Stomach (tissue), 8 donors: ENCODE measurements at regions not wholly inside any gene's neighbourhood (a gene's known extent, or its start where the extent isn't known, plus 50 kb on each side); places are given as distances from the start of the nearest gene placed in this dataset.
A peak's percentile ranks its signal among the peaks of the same experiment; 100 is the strongest.

Experiments
- DNase-seq, 2 donors: peaks; one replicate each; pipeline versions ENCODE4 v3.0.0 to v3.0.0-alpha.2; 2013 to 2019
- H3K27ac ChIP-seq, 5 donors: fragments of 200-600 bp in 4 of 5; sonication (generic) in 4 of 5; one replicate each; pipeline ENCODE4 v1.5.1; 2013 to 2019; ENCODE audit warnings: mild to moderate bottlenecking in 1 of 5, moderate library complexity in 1 of 5
- H3K27me3 ChIP-seq, 3 donors: fragments of 200-600 bp; sonication (generic); one replicate each; pipeline ENCODE4 v1.5.1; 2017 to 2019; ENCODE audit warnings: mixed run types in 1 of 3
- H3K36me3 ChIP-seq, 4 donors: fragments of 200-600 bp; sonication (generic); 1 replicate in 3 of 4; 2 replicates in 1 of 4; pipeline ENCODE4 v1.5.1; 2016 to 2019
- H3K4me1 ChIP-seq, 4 donors: fragments of 200-600 bp; sonication (generic); one replicate each; pipeline ENCODE4 v1.5.1; 2016 to 2019
- H3K4me3 ChIP-seq, 4 donors: fragments of 200-600 bp; sonication (generic) in 3 of 4; one replicate each; pipeline ENCODE4 v1.5.1; 2016 to 2019; ENCODE audit warnings: mild to moderate bottlenecking in 1 of 4
- H3K9me3 ChIP-seq, 4 donors: fragments of 200-600 bp; sonication (generic); one replicate each; pipeline ENCODE4 v1.5.1; 2016 to 2019
- EP300 ChIP-seq: sonication (generic); formaldehyde crosslinking; IDR thresholded peaks from one replicate; pipeline ENCODE4 v1.6.1; 2017; ENCODE audit warnings: antibody characterized with exemption
- POLR2A ChIP-seq, 4 donors: fragments of 450-650 bp; IDR thresholded peaks; one replicate each; pipeline ENCODE4 v1.6.1; 2016; ENCODE audit warnings: antibody characterized with exemption in 4 of 4, control low read depth in 2 of 4, mild to moderate bottlenecking in 1 of 4, moderate library complexity in 1 of 4
- POLR2AphosphoS5 ChIP-seq, 3 donors: sonication (generic); formaldehyde crosslinking; IDR thresholded peaks; one replicate each; pipeline ENCODE4 v1.6.1; 2016; ENCODE audit warnings: antibody characterized with exemption in 3 of 3
- WGBS, 5 donors: extraction: QIAGEN DNeasy Blood & Tissue Kit in 3 of 5; methylation state at CpG; one replicate each; pipeline versions ENCODE4 v1.1.5 to v1.1.7; 2013 to 2018; 5-methylcytosine and 5-hydroxymethylcytosine counted together
- intact Hi-C: fragments of 100-400 bp; cut with DNase I; formaldehyde crosslinking; loops from one replicate; pipeline ENCODE4 v1.15.1; 2023; ENCODE audit warnings: low total_unique reads
- TF ChIP-seq, protein P1 (sequence below), 7 experiments: fragments of 450-650 bp in 4 of 7; fragments of 200-600 bp in 3 of 7; sonication (generic) in 3 of 7; IDR thresholded peaks; one replicate each; pipeline ENCODE4 v1.5.1; 2016 to 2019; ENCODE audit warnings: antibody characterized with exemption in 7 of 7, control low read depth in 2 of 7, mild to moderate bottlenecking in 1 of 7
- donor health status: healthy with polysubstance abuse.
- donor health status: Bipolar disorder and iron deficiency.
- donor health status: healthy.

DNA sequence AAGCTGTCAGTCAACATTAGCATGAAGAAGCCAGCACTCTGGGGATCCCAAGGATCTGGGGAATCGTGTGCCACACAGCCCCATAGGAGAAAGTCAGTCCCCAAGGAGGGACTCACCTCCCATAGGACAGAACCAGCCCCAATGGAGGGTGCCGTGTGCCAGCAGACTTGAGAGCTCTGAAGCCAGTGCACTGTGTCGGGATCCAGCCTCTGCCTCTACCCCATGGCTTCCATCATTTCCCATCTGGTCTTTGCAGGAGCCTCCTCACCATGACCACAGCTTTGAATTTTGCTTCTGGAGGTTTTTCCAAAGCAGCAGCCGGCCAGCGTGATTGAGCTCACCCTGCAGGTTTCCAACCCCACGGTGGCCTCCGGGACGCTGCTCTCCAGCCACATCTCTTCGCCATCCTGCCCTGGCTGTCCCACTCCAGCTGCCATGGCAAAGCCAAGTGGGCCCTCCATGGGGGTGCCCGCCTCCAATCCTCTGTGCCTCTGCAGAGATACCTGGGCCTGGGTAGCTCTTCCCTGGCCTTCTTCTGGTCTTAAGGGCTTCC lies 171.8 kb upstream of the SHH start:
- peak in 1 of 2 donors; percentile 15 for DNase-seq
- Histone ChIP-seq H3K36me3 (no peaks in the 10 kb centered on the region), H3K27me3 (peaks cover 0 to 5% (median 0%) of the 10 kb centered on the region in 3 donors), H3K4me1 (no peaks in the 10 kb centered on the region), H3K9me3 (no peaks in the 10 kb centered on the region), H3K4me3 (no peak overlapping the region), H3K27ac (no peak overlapping the region)
- TF ChIP-seq EP300 = no peak
- TF ChIP-seq POLR2A (IDR thresholded peaks at IDR 0.05) = no peak
- TF ChIP-seq, protein P1, sequence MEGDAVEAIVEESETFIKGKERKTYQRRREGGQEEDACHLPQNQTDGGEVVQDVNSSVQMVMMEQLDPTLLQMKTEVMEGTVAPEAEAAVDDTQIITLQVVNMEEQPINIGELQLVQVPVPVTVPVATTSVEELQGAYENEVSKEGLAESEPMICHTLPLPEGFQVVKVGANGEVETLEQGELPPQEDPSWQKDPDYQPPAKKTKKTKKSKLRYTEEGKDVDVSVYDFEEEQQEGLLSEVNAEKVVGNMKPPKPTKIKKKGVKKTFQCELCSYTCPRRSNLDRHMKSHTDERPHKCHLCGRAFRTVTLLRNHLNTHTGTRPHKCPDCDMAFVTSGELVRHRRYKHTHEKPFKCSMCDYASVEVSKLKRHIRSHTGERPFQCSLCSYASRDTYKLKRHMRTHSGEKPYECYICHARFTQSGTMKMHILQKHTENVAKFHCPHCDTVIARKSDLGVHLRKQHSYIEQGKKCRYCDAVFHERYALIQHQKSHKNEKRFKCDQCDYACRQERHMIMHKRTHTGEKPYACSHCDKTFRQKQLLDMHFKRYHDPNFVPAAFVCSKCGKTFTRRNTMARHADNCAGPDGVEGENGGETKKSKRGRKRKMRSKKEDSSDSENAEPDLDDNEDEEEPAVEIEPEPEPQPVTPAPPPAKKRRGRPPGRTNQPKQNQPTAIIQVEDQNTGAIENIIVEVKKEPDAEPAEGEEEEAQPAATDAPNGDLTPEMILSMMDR (IDR thresholded peaks at IDR 0.05) = no peak
- TF ChIP-seq POLR2AphosphoS5 (IDR thresholded peaks at IDR 0.05) = no peak
- WGBS, 5 donors = 81 to 89% (median 85%) methylated on average over 10 of the region's 10 CpGs
- intact Hi-C loops = no loop called here

DNA sequence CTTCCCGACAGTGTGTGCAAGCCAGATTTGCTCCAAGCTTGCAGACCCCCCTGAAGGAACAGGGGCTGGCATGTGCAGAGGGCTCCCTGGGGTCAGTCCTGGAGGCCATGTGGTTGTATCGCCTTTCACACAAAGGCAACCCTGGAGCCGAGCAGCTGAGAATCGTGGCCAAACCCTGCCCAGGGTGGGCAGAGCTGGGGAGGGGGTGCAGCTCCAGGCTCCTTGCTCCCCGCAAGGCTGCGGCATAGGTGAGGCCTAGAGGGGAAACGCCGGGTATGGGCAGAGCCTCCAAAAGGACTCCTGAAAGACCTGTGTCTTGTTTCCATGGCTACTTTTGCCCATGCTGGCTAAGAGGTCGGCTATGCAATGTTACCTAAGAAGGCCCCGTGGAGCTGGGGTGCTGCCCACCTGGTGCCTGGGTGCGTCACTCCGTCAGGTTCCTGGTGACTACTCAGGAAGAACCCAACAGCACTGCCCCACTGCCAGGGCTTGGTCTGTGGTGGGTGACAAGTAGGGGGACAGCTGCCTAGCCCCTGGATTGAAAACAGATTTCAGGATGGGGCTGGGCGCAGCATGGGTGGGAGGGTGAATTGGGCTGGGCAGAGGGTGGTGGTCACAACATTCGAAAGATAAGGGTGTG lies 171.0 kb upstream of the SHH start:
- peak in 1 of 2 donors; percentile 14 for DNase-seq
- WGBS, 5 donors = 78 to 89% (median 83%) methylated on average over 11 to 14 of the region's 14 CpGs

DNA sequence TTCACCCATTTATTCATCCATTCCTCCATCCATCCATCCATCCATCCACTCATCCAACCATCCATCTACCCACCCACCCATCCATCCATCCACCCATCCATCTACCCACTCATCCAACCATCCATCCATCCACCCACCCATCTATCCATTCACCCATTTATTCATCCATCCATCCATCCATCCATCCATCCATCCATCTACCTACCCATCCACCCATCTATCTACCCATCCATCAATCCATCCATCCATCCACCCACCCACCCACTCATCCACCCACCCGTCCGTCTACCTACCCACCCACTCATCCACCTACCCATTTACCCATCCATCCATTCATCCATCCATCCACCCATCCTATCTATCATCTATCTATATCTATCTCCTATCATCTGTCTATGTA lies 169.4 kb upstream of the SHH start:
- no peak overlapping the region for H3K27ac ChIP-seq
- no peak for TF ChIP-seq POLR2AphosphoS5 (IDR thresholded peaks at IDR 0.05)
- TF ChIP-seq, protein P1 (IDR thresholded peaks at IDR 0.05) = no peak
- TF ChIP-seq POLR2A (IDR thresholded peaks at IDR 0.05) = no peak
- no peak for TF ChIP-seq EP300
- DNase-seq = no peak
- no peak overlapping the region for H3K4me3 ChIP-seq
- intact Hi-C loops = no loop called here
- WGBS, 5 donors = 83 to 93% (median 88%) methylated on average over 2 of the region's 2 CpGs
- H3K36me3 ChIP-seq = no peaks in the 10 kb centered on the region
- H3K9me3 ChIP-seq = no peaks in the 10 kb centered on the region
- H3K4me1 ChIP-seq = no peaks in the 10 kb centered on the region
- H3K27me3 ChIP-seq = peaks cover 0 to 5% (median 0%) of the 10 kb centered on the region in 3 donors

More for the DNA sequence above, 171.0 kb upstream of the SHH start:
- TF ChIP-seq EP300 (no peak), POLR2A (IDR thresholded peaks at IDR 0.05) (no peak), POLR2AphosphoS5 (IDR thresholded peaks at IDR 0.05) (no peak)
- TF ChIP-seq, protein P1 (IDR thresholded peaks at IDR 0.05) = no peak
- Histone ChIP-seq H3K9me3 (no peaks in the 10 kb centered on the region), H3K4me1 (no peaks in the 10 kb centered on the region), H3K27ac (no peak overlapping the region), H3K36me3 (no peaks in the 10 kb centered on the region), H3K4me3 (no peak overlapping the region), H3K27me3 (peaks cover 0 to 5% (median 0%) of the 10 kb centered on the region in 3 donors)
- intact Hi-C loops = no loop called here

DNA sequence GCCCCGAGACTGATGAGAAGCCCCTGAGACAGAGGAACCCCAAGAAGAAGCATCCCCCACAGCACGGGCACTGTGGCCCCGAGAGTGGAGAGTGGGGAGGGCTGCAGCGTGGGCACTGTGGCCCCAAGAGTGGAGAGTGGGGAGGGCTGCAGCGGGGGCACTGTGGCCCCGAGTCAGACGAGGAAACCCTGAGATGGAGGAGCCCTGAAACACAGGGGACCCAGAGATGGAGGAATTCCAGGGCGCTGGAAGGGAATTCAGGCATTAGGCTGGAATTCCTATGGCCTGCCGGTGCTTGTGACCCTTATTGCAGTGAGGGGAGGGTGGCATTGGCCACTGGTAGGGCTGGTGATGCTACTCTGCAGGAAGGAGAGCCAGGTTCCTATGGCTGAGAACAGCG lies 168.6 kb upstream of the SHH start:
- TF ChIP-seq POLR2A (IDR thresholded peaks at IDR 0.05) = no peak
- TF ChIP-seq, protein P1 (IDR thresholded peaks at IDR 0.05) = no peak
- no peak for TF ChIP-seq EP300
- no peak for TF ChIP-seq POLR2AphosphoS5 (IDR thresholded peaks at IDR 0.05)
- no peak overlapping the region for H3K27ac ChIP-seq
- H3K27me3 ChIP-seq = peaks cover 0 to 5% (median 0%) of the 10 kb centered on the region in 3 donors
- no peaks in the 10 kb centered on the region for H3K36me3 ChIP-seq
- DNase-seq = peak in 1 of 2 donors; percentile 3
- H3K4me1 ChIP-seq = no peaks in the 10 kb centered on the region
- H3K4me3 ChIP-seq = no peak overlapping the region
- WGBS, 5 donors = 79 to 95% (median 84%) methylated on average over 10 of the region's 10 CpGs
- no peaks in the 10 kb centered on the region for H3K9me3 ChIP-seq
- intact Hi-C loops = no loop called here
